Central memory CD4-positive, alpha-beta T cell (primary cell): ENCODE measurements at regions not wholly inside any gene's neighbourhood (a gene's known extent, or its start where the extent isn't known, plus 50 kb on each side); places are given as distances from the start of the nearest gene placed in this dataset.
"Not testable (repeated sequence)": the region's sequence is repeated elsewhere in the genome, so short reads cannot be mapped to it uniquely, and the experiment has no call there.

Source experiments
- DNase-seq: peaks from one replicate; pipeline ENCODE4 v3.0.0; 2022

- DNase-seq, result no peak
These were observed 74.2 kb downstream of the APOBEC1 start for GRCh38 chr12:7591531-7591930.

GRCh38 chr12:7590085-7590484 is 75.6 kb downstream of the APOBEC1 start:
- DNase-seq, result not testable (repeated sequence)

- peak; percentile 39 for DNase-seq
These were observed 76.9 kb downstream of the APOBEC1 start for GRCh38 chr12:7588742-7589329.

- DNase-seq, result not testable (repeated sequence)
These were observed 80.6 kb upstream of the CD163 start for GRCh38 chr12:7584137-7584536.

- DNase-seq, result no peak
These were observed 79.9 kb upstream of the CD163 start for GRCh38 chr12:7583471-7583870.

GRCh38 chr12:7582796-7583195 is 79.2 kb upstream of the CD163 start:
- DNase-seq, result no peak

GRCh38 chr12:7581625-7582024 is 78.0 kb upstream of the CD163 start:
- DNase-seq, result no peak

- no peak for DNase-seq
These were observed 77.5 kb upstream of the CD163 start for GRCh38 chr12:7581046-7581445.

GRCh38 chr12:7571257-7571656 is 67.7 kb upstream of the CD163 start:
- no peak for DNase-seq

GRCh38 chr12:7557227-7557626 is 53.6 kb upstream of the CD163 start:
- no peak for DNase-seq

- no peak for DNase-seq
These were observed 52.2 kb upstream of the CD163 start for GRCh38 chr12:7555752-7556151.

GRCh38 chr12:7554831-7555230 is 51.3 kb upstream of the CD163 start:
- DNase-seq, result not testable (repeated sequence)
